Tibial artery (tissue), 4 donors: ENCODE measurements at regions not wholly inside any gene's neighbourhood (a gene's known extent, or its start where the extent isn't known, plus 50 kb on each side); places are given as distances from the start of the nearest gene placed in this dataset.
"Not testable (repeated sequence)": the region's sequence is repeated elsewhere in the genome, so short reads cannot be mapped to it uniquely, and the experiment has no call there.

Experiments used
- DNase-seq, 2 donors: peaks; one replicate each; pipeline ENCODE4 v3.0.0-alpha.2; 2019
- H3K27ac ChIP-seq, 2 donors: fragments of 200-600 bp; sonication (generic) in 1 of 2; 1 replicate in 1 of 2; 2 replicates in 1 of 2; pipeline ENCODE4 v1.5.1; 2018 to 2019; ENCODE audit warnings: mild to moderate bottlenecking in 1 of 2
- H3K27me3 ChIP-seq, 2 donors: fragments of 200-600 bp; sonication (generic) in 1 of 2; one replicate each; pipeline versions ENCODE4 v1.5.1 to v1.6.0; 2016 to 2019
- H3K36me3 ChIP-seq, 3 donors: fragments of 200-600 bp; sonication (generic) in 2 of 3; one replicate each; pipeline ENCODE4 v1.5.1; 2016 to 2019; ENCODE audit warnings: mild to moderate bottlenecking in 2 of 3
- H3K4me1 ChIP-seq, 4 donors: fragments of 200-600 bp; sonication (generic) in 2 of 4; 1 replicate in 3 of 4; 2 replicates in 1 of 4; pipeline ENCODE4 v1.5.1; 2016 to 2019
- H3K4me3 ChIP-seq, 2 donors: fragments of 200-600 bp; sonication (generic) in 1 of 2; 1 replicate in 1 of 2; 2 replicates in 1 of 2; pipeline ENCODE4 v1.5.1; 2018 to 2019; ENCODE audit warnings: mild to moderate bottlenecking in 2 of 2
- H3K9me3 ChIP-seq, 3 donors: fragments of 200-600 bp; sonication (generic) in 1 of 3; one replicate each; pipeline ENCODE4 v1.5.1; 2016 to 2019
- CTCF ChIP-seq, 2 experiments: fragments of 200-600 bp in 1 of 2; fragments of 450-650 bp in 1 of 2; IDR thresholded peaks; one replicate each; pipeline ENCODE4 v1.5.1; 2017 to 2019; ENCODE audit warnings: antibody characterized with exemption in 2 of 2, mild to moderate bottlenecking in 1 of 2, moderate library complexity in 1 of 2
- intact Hi-C: fragments of 100-400 bp; cut with DNase I; formaldehyde crosslinking; loops from one replicate; pipeline ENCODE4 v1.15.0; 2023; ENCODE audit warnings: low total_unique reads

DNA sequence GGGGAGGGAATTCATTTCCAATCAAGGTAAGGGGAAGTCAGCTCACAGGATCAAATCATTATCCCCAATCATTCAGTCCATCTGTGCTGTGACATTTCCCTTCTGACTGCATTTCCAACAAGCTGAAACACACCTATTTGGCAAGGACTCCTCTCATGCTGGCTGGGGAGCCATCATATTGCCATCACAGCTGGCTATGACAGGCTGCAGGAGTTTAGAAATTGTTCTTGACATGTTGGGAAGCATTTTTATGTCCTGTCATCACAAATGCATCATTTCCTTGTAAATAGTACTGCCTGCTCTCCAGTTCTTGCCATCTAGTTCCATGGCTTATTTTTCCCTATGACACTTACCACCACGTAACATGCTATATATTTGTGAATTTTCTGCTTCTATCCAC is 113.9 kb upstream of the TMEM170B start:
- DNase-seq = no peak
- H3K27me3 ChIP-seq = no peaks in the 10 kb centered on the region
- no peaks in the 10 kb centered on the region for H3K9me3 ChIP-seq
- TF ChIP-seq CTCF (IDR thresholded peaks at IDR 0.05) = no peak
- H3K36me3 ChIP-seq = no peaks in the 10 kb centered on the region
- peaks cover 0 to 58% (median 8%) of the 10 kb centered on the region in 4 donors for H3K4me1 ChIP-seq
- no peak overlapping the region for H3K4me3 ChIP-seq
- no peak overlapping the region for H3K27ac ChIP-seq
- intact Hi-C loops = no loop called here

- no peak overlapping the region for H3K27ac ChIP-seq
- no peak for TF ChIP-seq CTCF (IDR thresholded peaks at IDR 0.05)
- peaks cover 0 to 52% (median 5%) of the 10 kb centered on the region in 4 donors for H3K4me1 ChIP-seq
- DNase-seq = no peak
- H3K9me3 ChIP-seq = no peaks in the 10 kb centered on the region
- intact Hi-C loops = no loop called here
- no peaks in the 10 kb centered on the region for H3K27me3 ChIP-seq
- H3K36me3 ChIP-seq = no peaks in the 10 kb centered on the region
- H3K4me3 ChIP-seq = no peak overlapping the region
Measured at GRCh38 chr6:11423072-11423471, 114.5 kb upstream of the TMEM170B start.

DNA sequence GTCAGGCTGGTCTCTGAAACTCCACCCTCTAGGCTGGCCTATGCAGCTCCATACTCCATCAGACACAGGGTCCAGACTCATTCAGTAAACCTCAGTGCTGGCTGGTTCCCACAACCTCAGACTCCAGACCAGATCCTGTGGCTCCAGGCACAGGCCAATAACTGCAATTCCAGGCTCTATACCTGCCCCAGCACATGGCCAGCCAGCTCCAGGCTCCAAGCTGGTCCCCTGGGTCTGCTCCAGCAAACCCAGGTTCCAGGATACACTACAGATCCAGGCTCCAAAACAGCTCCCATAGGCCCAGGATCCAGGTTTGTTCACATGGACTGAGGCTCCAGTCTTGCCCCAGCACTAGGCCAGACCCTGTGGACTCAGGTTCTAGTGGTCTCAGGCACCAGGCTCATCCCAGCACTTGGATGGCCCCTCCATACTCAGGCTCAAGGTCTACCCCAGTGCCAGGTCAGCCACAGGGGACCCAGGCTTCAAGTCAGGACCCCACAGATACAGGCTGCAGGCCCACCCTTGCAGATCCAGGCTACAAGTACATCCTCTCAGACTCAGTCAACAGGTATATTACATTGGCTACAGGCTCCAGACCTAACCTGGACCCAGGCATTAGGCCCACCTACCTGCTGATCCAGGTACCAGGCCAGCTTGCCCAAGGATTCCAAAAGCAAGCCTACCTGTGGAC is 117.6 kb upstream of the TMEM170B start:
- intact Hi-C loops = no loop called here
- peaks cover 0 to 20% (median 0%) of the 10 kb centered on the region in 4 donors for H3K4me1 ChIP-seq
- no peaks in the 10 kb centered on the region for H3K27me3 ChIP-seq
- no peaks in the 10 kb centered on the region for H3K9me3 ChIP-seq
- no peak for TF ChIP-seq CTCF (IDR thresholded peaks at IDR 0.05)
- no peak overlapping the region for H3K4me3 ChIP-seq
- no peak for DNase-seq
- H3K27ac ChIP-seq = no peak overlapping the region
- no peaks in the 10 kb centered on the region for H3K36me3 ChIP-seq

GRCh38 chr6:11418290-11418905 is 119.2 kb upstream of the TMEM170B start:
- H3K27me3 ChIP-seq = no peaks in the 10 kb centered on the region
- intact Hi-C loops = no loop called here
- H3K27ac ChIP-seq = no peak overlapping the region
- H3K4me3 ChIP-seq = no peak overlapping the region
- peaks cover 0 to 9% (median 0%) of the 10 kb centered on the region in 4 donors for H3K4me1 ChIP-seq
- DNase-seq = no peak
- TF ChIP-seq CTCF (IDR thresholded peaks at IDR 0.05) = no peak
- no peaks in the 10 kb centered on the region for H3K36me3 ChIP-seq
- no peaks in the 10 kb centered on the region for H3K9me3 ChIP-seq

GRCh38 chr6:11416936-11417576 is 120.5 kb upstream of the TMEM170B start:
- H3K27ac ChIP-seq = no peak overlapping the region
- no peak overlapping the region for H3K4me3 ChIP-seq
- DNase-seq = no peak
- no peaks in the 10 kb centered on the region for H3K36me3 ChIP-seq
- peaks cover 0 to 18% (median 8%) of the 10 kb centered on the region in 4 donors for H3K4me1 ChIP-seq
- intact Hi-C loops = no loop called here
- no peak for TF ChIP-seq CTCF (IDR thresholded peaks at IDR 0.05)
- no peaks in the 10 kb centered on the region for H3K9me3 ChIP-seq
- no peaks in the 10 kb centered on the region for H3K27me3 ChIP-seq

GRCh38 chr6:11416099-11416935 is 121.2 kb upstream of the TMEM170B start:
- H3K27me3 ChIP-seq, H3K36me3 ChIP-seq, H3K27ac ChIP-seq, H3K9me3 ChIP-seq, intact Hi-C loops, H3K4me3 ChIP-seq, DNase-seq: not testable (repeated sequence)
- peaks cover 0 to 25% (median 12%) of the 10 kb centered on the region in 4 donors for H3K4me1 ChIP-seq
